DOHH2 (cell line): ENCODE measurements at regions not wholly inside any gene's neighbourhood (a gene's known extent, or its start where the extent isn't known, plus 50 kb on each side); places are given as distances from the start of the nearest gene placed in this dataset.

ENCODE experiments used
- H3F3A ChIP-seq: fragments of 200-600 bp; sonication (generic), shearing (Covaris generic); 2 replicates; pipeline ENCODE4 v1.6.0; 2016; ENCODE audit warnings: antibody characterized with exemption, mild to moderate bottlenecking; ENCODE audit not compliant: control insufficient read depth, insufficient read depth
- H3K27ac ChIP-seq: fragments of 200-600 bp; sonication (generic); 2 replicates; pipeline ENCODE4 v1.5.1; 2014; ENCODE audit warnings: low read depth, mild to moderate bottlenecking, low read length, moderate library complexity
- H3K27me3 ChIP-seq: fragments of 200-600 bp; sonication (generic); 2 replicates; pipeline ENCODE4 v1.6.1; 2014; ENCODE audit warnings: mild to moderate bottlenecking, low read length, mixed read lengths; ENCODE audit not compliant: control insufficient read depth
- H3K36me3 ChIP-seq: fragments of 200-600 bp; sonication (generic); 2 replicates; pipeline ENCODE4 v1.6.1; 2014; ENCODE audit warnings: mild to moderate bottlenecking, low read length, moderate library complexity, mixed read lengths; ENCODE audit not compliant: control insufficient read depth
- H3K4me1 ChIP-seq: fragments of 200-600 bp; sonication (generic); 2 replicates; pipeline ENCODE4 v1.6.1; 2014; ENCODE audit warnings: mild to moderate bottlenecking, low read length, mixed read lengths; ENCODE audit not compliant: control insufficient read depth
- H3K4me2 ChIP-seq: fragments of 200-600 bp; sonication (generic); 2 replicates; pipeline ENCODE4 v1.6.0; 2014; ENCODE audit warnings: mild to moderate bottlenecking, low read length, moderate library complexity
- H3K4me3 ChIP-seq: fragments of 200-600 bp; sonication (generic); 2 replicates; pipeline ENCODE4 v1.5.1; 2014; ENCODE audit warnings: mild to moderate bottlenecking, low read length, mixed read lengths
- H3K79me2 ChIP-seq: fragments of 200-600 bp; sonication (generic); 2 replicates; pipeline ENCODE4 v1.6.1; 2014; ENCODE audit warnings: mild to moderate bottlenecking, low read length, mixed read lengths; ENCODE audit not compliant: control insufficient read depth
- H3K9me2 ChIP-seq: fragments of 200-600 bp; sonication (generic); replicated peaks from 2 replicates; pipeline ENCODE4 v1.6.1; 2014; ENCODE audit warnings: mild to moderate bottlenecking, low read length, mixed read lengths; ENCODE audit not compliant: control insufficient read depth
- H3K9me3 ChIP-seq: fragments of 200-600 bp; sonication (generic); 2 replicates; pipeline ENCODE4 v1.6.1; 2014; ENCODE audit warnings: antibody characterized with exemption, low read length, mixed read lengths; ENCODE audit not compliant: control insufficient read depth, insufficient read depth
- H4K20me1 ChIP-seq: fragments of 200-600 bp; sonication (generic); 2 replicates; pipeline ENCODE4 v1.6.0; 2014; ENCODE audit warnings: low read depth, mild to moderate bottlenecking, antibody characterized with exemption, low read length, moderate library complexity; ENCODE audit not compliant: control insufficient read depth, insufficient read depth
- CTCF ChIP-seq: fragments of 200-600 bp; sonication (generic); IDR thresholded peaks from one replicate; pipeline ENCODE4 v1.5.1; 2014; ENCODE audit warnings: antibody characterized with exemption, mild to moderate bottlenecking, low read depth, low read length; ENCODE audit not compliant: poor library complexity, severe bottlenecking
- EZH2phosphoT487 ChIP-seq: fragments of 200-600 bp; sonication (generic); IDR thresholded peaks from 2 replicates; pipeline ENCODE4 v1.6.1; 2017; ENCODE audit warnings: borderline replicate concordance, mild to moderate bottlenecking, antibody characterized with exemption, low read length, moderate library complexity, mixed read lengths

GRCh38 chr3:31010491-31010890 lies 116.0 kb upstream of the GADL1 start:
- Histone ChIP-seq H3K36me3 (no peaks in the 10 kb centered on the region), H3F3A (no peaks in the 10 kb centered on the region), H3K9me3 (no peaks in the 10 kb centered on the region), H3K4me2 (no peak overlapping the region), H4K20me1 (no peaks in the 10 kb centered on the region), H3K79me2 (no peaks in the 10 kb centered on the region), H3K9me2 (no peaks in the 10 kb centered on the region), H3K4me3 (no peak overlapping the region), H3K4me1 (no peaks in the 10 kb centered on the region), H3K27ac (no peak overlapping the region), H3K27me3 (no peaks in the 10 kb centered on the region)
- TF ChIP-seq CTCF: no peak
- no peak for TF ChIP-seq EZH2phosphoT487

GRCh38 chr3:31011380-31011779 lies 116.9 kb upstream of the GADL1 start:
- H3K4me1 ChIP-seq: no peaks in the 10 kb centered on the region
- H4K20me1 ChIP-seq: no peaks in the 10 kb centered on the region
- no peaks in the 10 kb centered on the region for H3K27me3 ChIP-seq
- H3K9me3 ChIP-seq: no peaks in the 10 kb centered on the region
- H3F3A ChIP-seq: no peaks in the 10 kb centered on the region
- no peak for TF ChIP-seq EZH2phosphoT487
- H3K36me3 ChIP-seq: no peaks in the 10 kb centered on the region
- no peak overlapping the region for H3K4me3 ChIP-seq
- no peaks in the 10 kb centered on the region for H3K79me2 ChIP-seq
- no peak overlapping the region for H3K27ac ChIP-seq
- no peak overlapping the region for H3K4me2 ChIP-seq
- H3K9me2 ChIP-seq: no peaks in the 10 kb centered on the region

- Histone ChIP-seq H4K20me1 (no peaks in the 10 kb centered on the region), H3K4me1 (no peaks in the 10 kb centered on the region), H3K79me2 (no peaks in the 10 kb centered on the region), H3K9me3 (no peaks in the 10 kb centered on the region), H3K9me2 (no peaks in the 10 kb centered on the region), H3K27me3 (no peaks in the 10 kb centered on the region), H3K4me2 (no peak overlapping the region), H3K36me3 (no peaks in the 10 kb centered on the region), H3K27ac (no peak overlapping the region), H3K4me3 (no peak overlapping the region), H3F3A (no peaks in the 10 kb centered on the region)
- TF ChIP-seq EZH2phosphoT487: no peak
- TF ChIP-seq CTCF: no peak
Measured at GRCh38 chr3:31013090-31013489, 118.6 kb upstream of the GADL1 start.

- Histone ChIP-seq H3K4me1 (no peaks in the 10 kb centered on the region), H3F3A (no peaks in the 10 kb centered on the region), H4K20me1 (no peaks in the 10 kb centered on the region), H3K4me3 (no peak overlapping the region), H3K9me3 (no peaks in the 10 kb centered on the region), H3K27me3 (no peaks in the 10 kb centered on the region), H3K9me2 (no peaks in the 10 kb centered on the region), H3K27ac (no peak overlapping the region), H3K36me3 (no peaks in the 10 kb centered on the region), H3K79me2 (no peaks in the 10 kb centered on the region), H3K4me2 (no peak overlapping the region)
- TF ChIP-seq CTCF (no peak), EZH2phosphoT487 (no peak)
Measured at GRCh38 chr3:31013843-31014242, 119.4 kb upstream of the GADL1 start.
